Activated CD4-positive, alpha-beta memory T cell treated with anti-CD3 and anti-CD28 coated beads, Interleukin-2, amount 10 ng/mL, durations not matched to agents 7 days and 5 days (primary cell): ENCODE measurements at regions not wholly inside any gene's neighbourhood (a gene's known extent, or its start where the extent isn't known, plus 50 kb on each side); places are given as distances from the start of the nearest gene placed in this dataset.

Source experiments
- CTCF ChIA-PET: fragments of 350-600 bp; sonication (Branson Sonifier 250); formaldehyde crosslinking; loops from one replicate; lab custom pipeline; 2021; ENCODE audit warnings: antibody characterized with exemption, inconsistent platforms; lab: Charles Lee
- POLR2A ChIA-PET: fragments of 350-600 bp; sonication (Branson Sonifier 250); formaldehyde crosslinking; loops from one replicate; lab custom pipeline; 2021; ENCODE audit warnings: antibody characterized with exemption; lab: Charles Lee
- DNase-seq: peaks from one replicate; pipeline ENCODE4 v3.0.0-alpha.2; 2020
- H3K27ac Mint-ChIP-seq: one replicate; pipeline ENCODE4 v1.8.0; 2021; ENCODE audit warnings: mild to moderate bottlenecking, mixed read lengths
- H3K27me3 Mint-ChIP-seq: one replicate; pipeline ENCODE4 v1.8.0; 2021; ENCODE audit warnings: mixed read lengths
- H3K36me3 Mint-ChIP-seq: one replicate; pipeline ENCODE4 v1.8.0; 2021; ENCODE audit warnings: low read depth, mixed read lengths
- H3K4me1 Mint-ChIP-seq: one replicate; pipeline ENCODE4 v1.8.0; 2021; ENCODE audit warnings: mixed read lengths
- H3K4me3 Mint-ChIP-seq: one replicate; pipeline ENCODE4 v1.8.0; 2021; ENCODE audit warnings: mild to moderate bottlenecking, mixed read lengths
- H3K9me3 Mint-ChIP-seq: one replicate; pipeline ENCODE4 v1.8.0; 2021; ENCODE audit warnings: mixed read lengths

DNA sequence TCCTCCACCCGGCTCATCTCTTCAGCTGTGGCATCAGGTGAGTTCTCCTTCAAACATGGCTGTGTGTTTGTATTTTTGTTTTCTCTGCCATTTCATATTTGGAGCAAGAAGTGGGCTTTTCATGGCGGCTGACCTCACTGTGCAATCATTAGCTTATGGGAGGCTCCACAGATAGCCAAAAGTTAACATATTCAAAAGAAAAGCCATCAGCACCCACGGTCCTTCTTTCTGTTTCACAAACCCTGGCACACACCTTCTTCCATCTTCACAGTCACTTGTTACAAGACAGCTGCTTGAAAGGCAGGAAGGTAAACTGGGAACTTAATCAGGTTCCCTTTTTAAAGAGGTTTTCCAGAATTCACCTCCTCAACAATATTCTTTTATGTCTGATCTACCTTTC lies 69.3 kb upstream of the ATP12A start:
- Mint-ChIP-seq H3K4me3 (no peak overlapping the region), H3K27ac (no peak overlapping the region), H3K4me1 (peaks cover 38% of the 10 kb centered on the region), H3K9me3 (no peaks in the 10 kb centered on the region), H3K27me3 (no peaks in the 10 kb centered on the region), H3K36me3 (no peaks in the 10 kb centered on the region)
- POLR2A ChIA-PET, result interaction anchor here (1.3 kb wide), 1 partner anchor 8 kb away, joined by 3 read pairs; no protein-coding TSS in a partner anchor
- CTCF ChIA-PET, result interaction anchor here (2.2 kb wide), 1 partner anchor 83 kb away, joined by 8 read pairs; no protein-coding TSS in a partner anchor
- DNase-seq, result no peak

DNA sequence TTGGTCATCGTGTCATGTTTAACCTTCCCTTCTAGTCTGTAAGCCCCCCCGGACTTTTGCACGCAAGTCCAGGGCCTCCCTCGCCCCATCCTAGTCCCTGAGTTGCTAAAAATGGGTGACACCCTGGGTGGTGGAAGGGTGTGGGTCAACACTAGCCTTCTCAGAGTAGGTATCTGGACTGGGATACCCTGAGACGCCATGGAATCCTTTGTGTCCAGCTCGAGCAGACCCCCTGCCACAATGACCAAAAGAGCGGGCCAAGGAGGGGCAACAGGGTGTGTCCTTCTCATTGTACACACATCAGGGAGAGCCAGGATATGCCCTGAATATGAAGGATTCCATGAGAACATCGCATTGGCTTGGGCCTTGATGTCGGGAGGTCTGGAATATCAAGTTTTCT lies 67.5 kb upstream of the ATP12A start:
- Mint-ChIP-seq H3K36me3 (no peaks in the 10 kb centered on the region), H3K4me3 (no peak overlapping the region), H3K27me3 (no peaks in the 10 kb centered on the region), H3K4me1 (peaks cover 37% of the 10 kb centered on the region), H3K27ac (no peak overlapping the region), H3K9me3 (no peaks in the 10 kb centered on the region)
- POLR2A ChIA-PET, result no interaction called here
- DNase-seq, result no peak
- CTCF ChIA-PET, result interaction anchor here (1.2 kb wide), 1 partner anchor 15 kb away, joined by 4 read pairs; no protein-coding TSS in a partner anchor

DNA sequence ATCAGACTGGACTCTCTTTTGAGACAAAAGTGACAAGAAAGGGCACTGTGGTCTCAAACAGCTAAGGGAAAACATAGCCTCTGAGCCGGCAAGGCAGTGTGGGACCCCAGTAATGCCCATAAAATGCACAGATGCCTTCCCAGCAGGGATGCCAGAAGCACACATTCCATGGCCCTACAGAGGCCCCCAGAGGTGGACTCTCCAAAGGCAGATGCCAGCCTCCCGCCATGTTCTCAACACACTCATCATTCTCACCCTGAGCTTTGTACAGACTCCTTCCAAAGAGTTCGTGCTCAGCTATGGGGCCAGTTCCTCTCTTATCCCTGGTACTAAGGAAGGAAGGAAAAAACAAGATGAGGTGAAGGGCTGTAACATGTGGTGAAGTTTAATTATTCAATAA lies 67.1 kb upstream of the ATP12A start:
- CTCF ChIA-PET, result interaction anchor here (1.2 kb wide), 2 partner anchors 14 to 70 kb away, joined by 3 to 4 read pairs; no protein-coding TSS in a partner anchor

DNA sequence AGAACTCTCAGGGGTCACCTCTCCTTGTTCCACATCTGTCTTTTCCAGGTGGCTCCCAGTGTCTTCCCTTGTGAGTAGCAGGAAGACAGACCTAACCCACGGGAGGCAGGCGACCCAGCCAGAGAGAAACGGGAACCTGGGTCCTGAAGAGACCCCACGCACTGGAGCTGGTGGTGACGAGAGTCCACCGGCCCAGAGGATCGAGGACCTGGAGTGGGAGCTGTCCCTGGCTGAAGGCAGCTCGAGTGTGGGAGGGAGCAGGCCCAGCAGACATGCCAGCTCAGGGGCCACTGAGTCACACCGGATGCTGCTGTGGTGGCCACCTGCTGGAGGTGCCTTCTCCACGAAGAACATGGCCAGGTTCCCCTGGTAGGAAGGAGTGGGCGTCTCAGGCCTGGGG lies 66.5 kb upstream of the ATP12A start:
- H3K9me3 Mint-ChIP-seq, result no peaks in the 10 kb centered on the region
- no peak for DNase-seq
- H3K27ac Mint-ChIP-seq, result no peak overlapping the region
- H3K36me3 Mint-ChIP-seq, result peaks cover 3% of the 10 kb centered on the region
- CTCF ChIA-PET, result interaction anchor here (1.2 kb wide), 1 partner anchor 69 kb away, joined by 3 read pairs; no protein-coding TSS in a partner anchor
- peaks cover 48% of the 10 kb centered on the region for H3K4me1 Mint-ChIP-seq
- H3K27me3 Mint-ChIP-seq, result no peaks in the 10 kb centered on the region
- POLR2A ChIA-PET, result no interaction called here
- H3K4me3 Mint-ChIP-seq, result no peak overlapping the region

More for the DNA sequence above, 67.1 kb upstream of the ATP12A start:
- no peak overlapping the region for H3K27ac Mint-ChIP-seq
- H3K4me3 Mint-ChIP-seq, result no peak overlapping the region
- peaks cover 3% of the 10 kb centered on the region for H3K36me3 Mint-ChIP-seq
- peaks cover 41% of the 10 kb centered on the region for H3K4me1 Mint-ChIP-seq
- no peaks in the 10 kb centered on the region for H3K27me3 Mint-ChIP-seq
- no peaks in the 10 kb centered on the region for H3K9me3 Mint-ChIP-seq
- no peak for DNase-seq
- POLR2A ChIA-PET, result no interaction called here

DNA sequence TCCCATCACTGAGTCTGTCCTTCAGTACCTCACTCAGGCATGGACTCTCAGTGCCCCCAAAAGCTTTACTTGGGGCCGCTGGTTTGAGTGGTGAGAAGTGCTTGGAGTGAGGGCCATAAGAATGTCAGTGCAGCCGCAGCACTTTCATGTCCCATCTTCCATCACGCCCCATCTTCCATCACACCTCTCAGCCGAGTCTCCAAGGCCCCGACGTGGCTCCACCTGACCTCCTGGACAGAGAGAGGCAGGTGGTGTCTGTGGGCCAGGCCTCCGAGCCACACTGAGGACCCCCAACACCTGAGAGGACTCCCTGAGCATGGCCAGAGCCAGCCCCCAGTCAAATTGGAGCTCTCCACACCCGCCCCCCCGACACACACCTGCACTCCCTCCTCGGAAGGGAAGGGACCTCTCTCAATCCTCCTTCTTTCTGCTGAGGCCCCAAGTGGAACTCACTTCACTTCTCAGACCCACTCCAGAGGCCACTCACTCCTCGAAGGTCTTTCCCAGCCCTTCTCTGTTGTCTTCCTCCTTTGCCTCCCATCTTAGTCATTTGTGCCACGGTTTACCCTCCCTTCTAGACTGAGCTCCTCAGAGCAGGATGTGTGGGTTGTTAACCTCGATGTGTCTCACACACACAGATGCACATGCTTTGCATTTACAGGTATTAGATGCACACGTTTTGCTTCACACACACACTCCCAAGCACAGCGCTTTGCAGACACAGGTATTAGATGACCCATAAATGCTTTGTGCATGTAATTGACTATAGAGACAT lies 65.7 kb upstream of the ATP12A start:
- H3K27ac Mint-ChIP-seq, result peak overlapping the region; percentile 57
- no peak for DNase-seq
- peaks cover 3% of the 10 kb centered on the region for H3K36me3 Mint-ChIP-seq
- peaks cover 55% of the 10 kb centered on the region for H3K4me1 Mint-ChIP-seq
- no peaks in the 10 kb centered on the region for H3K27me3 Mint-ChIP-seq
- CTCF ChIA-PET, result interaction anchor here (1.2 kb wide), 1 partner anchor 68 kb away, joined by 3 read pairs; no protein-coding TSS in a partner anchor
- POLR2A ChIA-PET, result no interaction called here
- H3K4me3 Mint-ChIP-seq, result no peak overlapping the region
- no peaks in the 10 kb centered on the region for H3K9me3 Mint-ChIP-seq

DNA sequence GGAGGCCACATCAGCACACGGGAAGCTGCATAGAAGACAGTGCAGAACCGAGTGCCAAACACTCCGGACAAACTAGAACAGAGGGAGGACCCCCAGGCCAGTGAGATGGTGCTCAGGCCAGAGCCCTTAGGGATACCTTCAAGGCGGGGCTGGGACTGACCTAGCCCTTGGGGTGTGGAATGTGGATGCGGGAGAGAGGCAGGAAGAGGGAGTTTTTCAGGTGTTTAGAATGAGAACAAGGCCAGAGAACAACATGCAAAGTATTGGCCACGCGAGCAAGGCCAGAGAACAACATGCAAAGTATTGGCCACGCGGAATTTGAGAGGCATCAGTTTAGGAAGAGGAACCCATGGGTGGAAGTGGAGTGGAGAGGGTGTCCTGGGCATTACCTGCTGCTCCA lies 65.1 kb upstream of the ATP12A start:
- POLR2A ChIA-PET, result no interaction called here
- no peak for DNase-seq

DNA sequence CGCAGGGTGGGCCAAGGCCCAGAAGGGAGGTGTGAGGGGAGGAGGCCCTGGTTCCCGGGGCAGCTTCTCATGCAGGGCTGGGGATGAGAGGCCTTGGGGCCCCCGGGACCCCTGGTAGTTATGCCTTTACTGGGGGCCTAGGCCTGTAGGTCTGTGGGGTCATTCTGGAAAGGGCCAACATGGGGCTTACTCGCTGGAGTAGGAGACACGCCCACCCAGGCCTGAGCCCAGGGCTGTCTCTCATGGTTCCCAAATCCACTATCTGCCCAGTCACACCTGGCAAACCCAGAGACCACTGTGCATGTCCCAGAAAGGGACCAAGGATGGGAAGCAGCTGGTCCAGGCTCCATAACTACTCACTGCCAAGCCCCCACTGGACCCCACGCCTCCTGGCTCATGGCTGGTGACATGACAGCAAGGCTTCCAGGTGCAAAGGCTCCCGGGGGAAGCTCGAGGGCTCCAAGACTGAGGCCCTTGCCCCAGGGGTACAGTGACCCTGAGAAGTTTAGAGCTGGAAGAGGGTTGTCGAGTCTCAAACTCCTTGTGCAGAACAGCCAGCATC lies 64.2 kb upstream of the ATP12A start:
- Mint-ChIP-seq H3K27ac (no peak overlapping the region), H3K4me1 (peaks cover 52% of the 10 kb centered on the region), H3K27me3 (no peaks in the 10 kb centered on the region), H3K9me3 (no peaks in the 10 kb centered on the region), H3K4me3 (no peak overlapping the region), H3K36me3 (peaks cover 8% of the 10 kb centered on the region)
- DNase-seq, result no peak
- ChIA-PET POLR2A (interaction anchor here (0.6 kb wide), 1 partner anchor 30 kb away, joined by 4 read pairs; no protein-coding TSS in a partner anchor), CTCF (interaction anchor here (1.0 kb wide), 1 partner anchor 11 kb away, joined by 3 read pairs; no protein-coding TSS in a partner anchor)

More for the DNA sequence above, 65.1 kb upstream of the ATP12A start:
- Mint-ChIP-seq H3K4me3 (no peak overlapping the region), H3K27me3 (no peaks in the 10 kb centered on the region), H3K36me3 (peaks cover 4% of the 10 kb centered on the region), H3K27ac (peak overlapping the region; percentile 57), H3K4me1 (peaks cover 57% of the 10 kb centered on the region), H3K9me3 (no peaks in the 10 kb centered on the region)
- CTCF ChIA-PET, result no interaction called here

DNA sequence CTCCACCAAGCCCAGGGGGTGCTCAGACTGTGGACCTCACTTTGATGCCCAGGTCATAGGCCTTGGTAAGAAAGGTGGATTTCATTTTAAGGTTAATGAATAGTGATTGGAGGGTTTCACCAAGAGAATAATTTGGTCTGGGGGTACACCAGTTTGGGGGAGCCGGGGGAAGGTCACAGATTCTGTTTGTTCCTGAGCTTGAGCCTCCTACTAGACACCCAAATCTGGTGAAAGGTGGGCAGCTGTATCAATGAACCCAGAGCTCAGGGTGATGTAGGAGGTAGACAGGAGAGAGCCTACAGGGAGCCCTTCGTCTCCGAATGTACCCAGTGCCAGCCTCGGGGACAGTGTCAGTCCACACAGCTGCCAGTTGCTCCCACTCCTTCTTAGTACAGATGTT lies 63.7 kb upstream of the ATP12A start:
- Mint-ChIP-seq H3K9me3 (no peaks in the 10 kb centered on the region), H3K27me3 (no peaks in the 10 kb centered on the region), H3K4me1 (peaks cover 49% of the 10 kb centered on the region), H3K27ac (no peak overlapping the region), H3K4me3 (no peak overlapping the region), H3K36me3 (peaks cover 8% of the 10 kb centered on the region)
- ChIA-PET CTCF (interaction anchor here (0.7 to 1.0 kb wide), 2 partner anchors 11 to 29 kb away, joined by 3 to 5 read pairs; no protein-coding TSS in a partner anchor), POLR2A (interaction anchor here (0.6 kb wide), 1 partner anchor 29 kb away, joined by 4 read pairs; no protein-coding TSS in a partner anchor)
- no peak for DNase-seq

DNA sequence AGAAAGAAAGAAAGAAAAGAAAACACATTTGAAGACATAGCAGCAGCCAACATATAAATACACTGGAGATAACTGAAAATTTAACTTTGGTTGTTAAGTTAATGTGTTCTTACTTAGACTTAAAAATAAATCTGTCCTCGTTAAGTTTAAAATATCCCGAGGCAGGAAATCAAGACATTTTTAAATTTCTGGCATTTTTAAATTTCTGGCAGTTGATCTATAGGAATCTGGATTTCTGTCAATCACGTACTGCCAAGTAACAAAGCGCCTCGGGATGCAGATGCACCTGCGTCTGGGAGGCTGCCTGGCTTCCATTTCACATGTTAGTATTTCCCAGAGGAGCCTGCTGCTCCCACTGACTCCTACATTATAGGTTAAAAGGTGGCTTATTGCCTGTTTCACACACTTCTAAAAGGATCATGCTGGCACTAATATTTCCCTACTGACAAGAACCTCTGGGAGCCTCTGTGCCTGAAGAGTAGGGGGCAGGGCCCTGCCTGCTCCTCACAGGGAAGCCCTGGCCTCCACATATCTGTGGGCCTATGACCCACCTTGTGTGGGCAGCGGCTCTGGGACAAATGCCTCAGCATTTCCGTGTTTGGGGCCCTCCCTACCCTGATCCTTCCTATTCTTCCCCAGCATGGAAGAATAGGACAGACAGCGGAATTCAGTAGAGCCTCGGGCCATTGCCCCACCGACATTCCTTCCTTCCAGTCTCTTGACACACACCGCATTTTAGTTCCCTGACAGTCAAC lies 62.8 kb upstream of the ATP12A start:
- no peak for DNase-seq
- Mint-ChIP-seq H3K36me3 (peaks cover 8% of the 10 kb centered on the region), H3K4me3 (no peak overlapping the region), H3K27me3 (no peaks in the 10 kb centered on the region), H3K27ac (peak overlapping the region; percentile 81), H3K9me3 (peaks cover 3% of the 10 kb centered on the region), H3K4me1 (peaks cover 46% of the 10 kb centered on the region)
- POLR2A ChIA-PET, result interaction anchor here (1.3 to 2.0 kb wide), 5 partner anchors 11 to 363 kb away, joined by 4 to 18 read pairs (median 5); partner anchors contain the start of gene PARP4
- CTCF ChIA-PET, result interaction anchor here (0.7 kb wide), 1 partner anchor 28 kb away, joined by 5 read pairs; no protein-coding TSS in a partner anchor

DNA sequence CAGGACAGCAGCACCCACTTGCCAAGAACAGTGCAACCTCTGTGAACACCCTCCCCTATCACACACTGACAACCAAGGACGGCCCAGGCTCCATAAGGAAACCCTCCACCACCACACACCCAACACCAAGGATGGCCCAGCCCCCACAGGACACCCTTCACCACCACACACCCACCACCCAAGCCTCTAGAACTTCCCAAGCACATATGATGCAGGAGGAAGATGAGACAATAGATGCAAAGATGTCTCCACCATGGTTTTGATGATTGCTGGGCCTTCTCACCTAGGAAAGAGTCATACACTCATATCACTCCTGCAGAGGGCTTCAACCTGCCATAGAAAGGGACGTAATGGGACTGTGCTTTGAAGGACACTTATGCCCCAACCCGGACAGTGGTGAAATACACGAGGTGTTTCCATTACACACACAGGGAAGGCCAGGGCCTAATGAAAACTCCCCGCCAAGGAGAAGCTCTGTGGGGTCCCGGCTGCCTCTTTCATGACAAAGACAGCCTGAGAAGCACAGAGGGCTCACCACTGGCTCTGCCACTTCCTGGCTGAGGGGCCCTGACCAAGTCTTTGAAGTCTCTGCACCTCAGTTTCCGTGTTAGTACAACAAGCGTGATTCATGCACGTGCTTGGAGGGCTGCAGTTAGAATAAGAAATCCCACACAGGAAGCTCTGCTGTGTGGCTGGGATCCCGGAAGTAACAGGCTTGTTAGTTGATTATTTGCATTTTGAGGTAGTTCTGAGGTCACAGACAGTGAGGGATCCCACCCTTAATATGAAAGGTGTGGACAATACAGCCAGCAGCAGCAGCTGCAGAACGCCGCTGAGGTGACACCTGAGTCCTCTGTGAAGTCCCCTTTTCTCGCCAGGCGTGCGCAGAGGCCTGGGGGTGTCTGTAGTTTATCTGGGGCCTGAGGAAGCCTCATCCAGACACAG lies 61.9 kb upstream of the ATP12A start:
- ChIA-PET CTCF (interaction anchor here (0.6 to 2.4 kb wide), 3 partner anchors 12 to 627 kb away, joined by 3 to 14 read pairs (median 4); no protein-coding TSS in a partner anchor), POLR2A (interaction anchor here (0.8 to 2.0 kb wide), 9 partner anchors 8 to 364 kb away, joined by 3 to 18 read pairs (median 5); partner anchors contain the start of gene PARP4)
- Mint-ChIP-seq H3K4me1 (peaks cover 46% of the 10 kb centered on the region), H3K27me3 (no peaks in the 10 kb centered on the region), H3K4me3 (no peak overlapping the region), H3K36me3 (peaks cover 8% of the 10 kb centered on the region), H3K27ac (peak overlapping the region; percentile 81), H3K9me3 (peaks cover 5% of the 10 kb centered on the region)
- DNase-seq, result peak; percentile 85

DNA sequence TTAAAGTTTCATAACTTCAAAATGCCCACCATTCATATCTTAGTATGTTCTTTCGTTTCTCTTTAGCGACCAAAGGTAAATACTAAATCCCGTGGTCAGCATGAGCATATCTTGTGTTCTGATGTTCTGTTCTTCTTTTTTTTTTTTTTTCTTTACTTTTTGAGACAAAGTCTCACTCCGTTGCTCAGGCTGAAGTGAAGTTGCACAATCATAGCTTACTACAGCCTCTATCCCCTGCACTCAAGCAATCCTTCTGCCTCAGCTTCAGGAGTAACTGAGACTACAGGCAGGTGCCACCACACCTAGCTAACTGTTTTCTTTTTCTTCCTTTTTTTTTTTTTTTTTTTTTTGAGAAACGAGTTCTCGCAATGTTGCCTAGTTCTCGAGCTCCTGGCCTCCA lies 60.9 kb upstream of the ATP12A start:
- H3K4me1 Mint-ChIP-seq, result peaks cover 47% of the 10 kb centered on the region
- peak overlapping the region; percentile 81 for H3K27ac Mint-ChIP-seq

More for the DNA sequence above, 60.9 kb upstream of the ATP12A start:
- Mint-ChIP-seq H3K4me3 (no peak overlapping the region), H3K9me3 (peaks cover 7% of the 10 kb centered on the region), H3K36me3 (peaks cover 10% of the 10 kb centered on the region), H3K27me3 (no peaks in the 10 kb centered on the region)
- CTCF ChIA-PET, result interaction anchor here (0.6 to 2.4 kb wide), 4 partner anchors 9 to 362 kb away, joined by 3 to 14 read pairs (median 3); no protein-coding TSS in a partner anchor
- POLR2A ChIA-PET, result interaction anchor here (0.8 to 2.0 kb wide), 6 partner anchors 9 to 365 kb away, joined by 3 to 18 read pairs (median 4); partner anchors contain the start of gene PARP4
- DNase-seq, result no peak
